Activated T-cell treated with anti-CD3 and anti-CD28 coated beads, Interleukin-2, amount 50 U/mL, for 24 hours (primary cell): ENCODE measurements at regions not wholly inside any gene's neighbourhood (a gene's known extent, or its start where the extent isn't known, plus 50 kb on each side); places are given as distances from the start of the nearest gene placed in this dataset.
"Not testable (repeated sequence)": the region's sequence is repeated elsewhere in the genome, so short reads cannot be mapped to it uniquely, and the experiment has no call there.

Source experiments
- DNase-seq: peaks from one replicate; pipeline ENCODE4 v3.0.0-alpha.2; 2020
- H3K27ac Mint-ChIP-seq: 2 replicates; pipeline ENCODE4 v1.8.0; 2020; ENCODE audit warnings: mild to moderate bottlenecking, mixed read lengths
- H3K27me3 Mint-ChIP-seq: 2 replicates; pipeline ENCODE4 v1.8.0; 2020; ENCODE audit warnings: mixed read lengths
- H3K36me3 Mint-ChIP-seq: 2 replicates; pipeline ENCODE4 v1.8.0; 2020; ENCODE audit warnings: low read depth, mixed read lengths
- H3K4me1 Mint-ChIP-seq: 2 replicates; pipeline ENCODE4 v1.8.0; 2020; ENCODE audit warnings: low read depth, mixed read lengths
- H3K4me3 Mint-ChIP-seq: 2 replicates; pipeline ENCODE4 v1.8.0; 2020; ENCODE audit warnings: mild to moderate bottlenecking, moderate library complexity, mixed read lengths
- H3K9me3 Mint-ChIP-seq: 2 replicates; pipeline ENCODE4 v1.8.0; 2020; ENCODE audit warnings: mixed read lengths

GRCh38 chr5:105057001-105057436 is 1494.4 kb upstream of the NUDT12 start:
- no peaks in the 10 kb centered on the region for H3K4me1 Mint-ChIP-seq
- H3K9me3 Mint-ChIP-seq, result peaks cover 14% of the 10 kb centered on the region
- H3K27me3 Mint-ChIP-seq, result no peaks in the 10 kb centered on the region
- H3K4me3 Mint-ChIP-seq, result no peak overlapping the region
- DNase-seq, result no peak
- H3K27ac Mint-ChIP-seq, result no peak overlapping the region
- H3K36me3 Mint-ChIP-seq, result no peaks in the 10 kb centered on the region

DNA sequence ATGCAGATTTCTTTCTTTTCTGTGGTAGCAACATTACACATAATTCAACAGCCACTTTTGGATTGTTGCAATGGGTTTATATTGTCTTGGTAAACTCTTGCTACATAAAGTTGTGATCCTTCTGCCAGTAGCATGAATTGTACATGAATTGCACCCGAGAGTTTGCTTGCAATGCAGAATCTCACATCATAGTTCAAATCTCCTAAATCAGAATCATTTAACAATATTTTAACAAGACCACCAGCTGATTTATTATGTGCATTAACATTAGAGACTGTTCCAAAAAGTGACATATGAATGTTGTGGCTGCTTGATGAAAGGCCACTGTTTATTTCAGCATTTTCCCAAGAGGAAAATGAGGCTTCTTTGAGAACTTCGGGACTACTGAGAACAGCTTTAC is 1491.8 kb upstream of the NUDT12 start:
- Mint-ChIP-seq H3K4me3 (no peak overlapping the region), H3K27me3 (no peaks in the 10 kb centered on the region), H3K27ac (no peak overlapping the region), H3K36me3 (no peaks in the 10 kb centered on the region), H3K9me3 (peaks cover 15% of the 10 kb centered on the region), H3K4me1 (no peaks in the 10 kb centered on the region)
- no peak for DNase-seq

DNA sequence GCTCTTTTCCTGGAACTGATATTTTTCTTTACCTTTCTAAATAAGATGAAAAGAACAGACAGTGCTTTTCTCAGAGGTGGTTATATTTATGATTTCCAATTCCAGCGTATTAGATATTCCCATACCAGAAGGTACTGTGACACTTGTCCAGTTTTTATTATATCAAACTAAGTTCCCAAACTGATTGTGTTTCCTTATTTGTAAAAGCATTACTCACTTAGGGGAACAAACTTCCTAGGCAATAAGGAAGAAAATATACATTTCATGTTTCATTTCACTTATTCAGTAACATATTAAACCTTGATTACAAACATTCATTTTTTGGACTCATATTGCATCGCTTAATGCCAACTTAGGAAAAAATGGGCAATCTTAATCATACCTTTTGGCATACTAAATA is 1480.0 kb upstream of the NUDT12 start:
- no peaks in the 10 kb centered on the region for H3K36me3 Mint-ChIP-seq
- H3K27me3 Mint-ChIP-seq, result no peaks in the 10 kb centered on the region
- H3K9me3 Mint-ChIP-seq, result peaks cover 10% of the 10 kb centered on the region
- no peaks in the 10 kb centered on the region for H3K4me1 Mint-ChIP-seq
- no peak overlapping the region for H3K27ac Mint-ChIP-seq
- no peak overlapping the region for H3K4me3 Mint-ChIP-seq
- no peak for DNase-seq

DNA sequence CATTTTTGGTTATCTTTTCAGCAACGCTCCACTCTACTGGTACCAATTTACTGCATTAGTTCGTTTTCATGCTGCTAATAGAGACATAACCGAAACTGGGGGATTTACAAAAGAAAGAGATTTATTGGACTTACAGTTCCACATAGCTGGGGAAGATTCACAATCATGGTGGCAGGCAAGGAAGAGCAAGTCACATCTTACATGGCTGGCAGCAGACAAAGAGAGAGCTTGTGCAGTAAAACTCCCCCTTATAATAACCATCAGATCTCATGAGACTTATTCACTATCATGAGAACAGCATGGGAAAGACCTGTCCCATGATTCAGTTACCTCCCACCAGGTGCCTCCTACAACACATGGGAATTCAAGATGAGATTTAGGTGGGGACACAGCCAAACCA is 1474.2 kb upstream of the NUDT12 start:
- DNase-seq, H3K27me3 Mint-ChIP-seq, H3K36me3 Mint-ChIP-seq, H3K4me1 Mint-ChIP-seq, H3K4me3 Mint-ChIP-seq, H3K27ac Mint-ChIP-seq: not testable (repeated sequence)
- peaks cover 19% of the 10 kb centered on the region for H3K9me3 Mint-ChIP-seq

DNA sequence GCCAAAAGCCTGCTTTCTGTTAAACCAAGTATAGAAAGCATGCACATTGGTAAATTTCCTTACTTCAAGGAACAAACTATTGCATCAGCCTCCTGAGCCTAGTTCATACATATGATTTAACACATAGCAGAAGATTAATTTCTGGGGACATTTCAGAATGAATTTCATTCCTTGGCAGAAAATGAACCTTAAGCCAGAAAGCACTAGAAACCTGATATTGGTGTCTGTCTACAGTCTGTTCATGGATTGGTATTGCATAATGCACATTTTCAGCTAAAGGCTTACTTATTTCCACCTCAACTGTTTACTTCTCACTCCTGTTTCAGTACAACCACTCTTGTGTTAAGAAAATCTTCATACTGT is 1471.8 kb upstream of the NUDT12 start:
- no peaks in the 10 kb centered on the region for H3K4me1 Mint-ChIP-seq
- no peak for DNase-seq
- peaks cover 15% of the 10 kb centered on the region for H3K9me3 Mint-ChIP-seq
- H3K36me3 Mint-ChIP-seq, result no peaks in the 10 kb centered on the region
- no peaks in the 10 kb centered on the region for H3K27me3 Mint-ChIP-seq
- no peak overlapping the region for H3K27ac Mint-ChIP-seq
- H3K4me3 Mint-ChIP-seq, result no peak overlapping the region

GRCh38 chr5:105033637-105034400 is 1471.2 kb upstream of the NUDT12 start:
- Mint-ChIP-seq H3K4me3 (no peak overlapping the region), H3K9me3 (peaks cover 13% of the 10 kb centered on the region), H3K4me1 (no peaks in the 10 kb centered on the region), H3K36me3 (no peaks in the 10 kb centered on the region), H3K27ac (no peak overlapping the region), H3K27me3 (no peaks in the 10 kb centered on the region)
- no peak for DNase-seq

DNA sequence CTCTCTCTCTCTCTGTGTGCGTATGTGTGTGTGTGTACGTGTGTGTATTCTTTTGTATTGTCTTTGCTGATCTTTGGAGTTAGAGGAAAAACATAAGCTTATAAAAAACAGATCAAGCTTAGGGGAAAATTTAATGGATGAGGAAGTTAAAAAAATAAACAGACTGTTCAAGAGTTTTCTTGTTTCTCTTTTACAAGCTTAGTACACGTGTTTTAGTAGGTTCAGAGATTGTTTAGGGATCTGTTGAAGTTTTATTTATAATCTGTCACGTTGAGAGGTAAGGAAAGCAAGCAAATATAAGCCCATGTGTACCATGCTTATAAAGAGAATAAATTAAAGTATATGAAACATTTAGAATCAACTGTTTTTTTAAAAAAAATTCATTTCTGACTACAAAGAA is 1470.3 kb upstream of the NUDT12 start:
- Mint-ChIP-seq H3K9me3 (peaks cover 13% of the 10 kb centered on the region), H3K27ac (no peak overlapping the region), H3K27me3 (no peaks in the 10 kb centered on the region), H3K36me3 (no peaks in the 10 kb centered on the region), H3K4me1 (no peaks in the 10 kb centered on the region), H3K4me3 (no peak overlapping the region)
- DNase-seq, result no peak

DNA sequence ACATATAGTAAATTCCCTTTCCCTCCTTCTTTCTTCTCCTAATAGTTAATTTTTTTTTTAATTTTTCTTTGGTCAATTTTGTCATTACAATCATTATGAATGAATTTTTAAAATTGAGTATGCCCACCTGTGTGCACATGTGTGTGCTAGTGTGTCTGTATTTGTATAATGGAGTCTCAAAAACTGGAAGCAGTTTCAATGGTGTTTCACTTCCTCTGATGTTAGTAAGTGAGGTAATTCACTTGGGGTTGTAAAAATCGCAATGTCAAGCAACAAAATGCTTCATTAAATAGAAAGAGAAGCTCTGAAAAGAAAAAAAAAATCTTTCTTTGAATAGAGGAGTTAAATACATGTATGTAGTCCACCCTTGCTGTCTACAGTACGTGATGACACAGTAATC is 1467.6 kb upstream of the NUDT12 start:
- no peaks in the 10 kb centered on the region for H3K36me3 Mint-ChIP-seq

GRCh38 chr5:105015098-105015497 is 1452.5 kb upstream of the NUDT12 start:
- Mint-ChIP-seq H3K4me1 (no peaks in the 10 kb centered on the region), H3K27me3 (no peaks in the 10 kb centered on the region), H3K27ac (no peak overlapping the region), H3K9me3 (peaks cover 5% of the 10 kb centered on the region), H3K36me3 (no peaks in the 10 kb centered on the region), H3K4me3 (no peak overlapping the region)
- no peak for DNase-seq

More for the DNA sequence above, 1467.6 kb upstream of the NUDT12 start:
- H3K27ac Mint-ChIP-seq, result no peak overlapping the region
- no peak overlapping the region for H3K4me3 Mint-ChIP-seq
- H3K4me1 Mint-ChIP-seq, result no peaks in the 10 kb centered on the region
- no peak for DNase-seq
- no peaks in the 10 kb centered on the region for H3K27me3 Mint-ChIP-seq
- H3K9me3 Mint-ChIP-seq, result peaks cover 12% of the 10 kb centered on the region

GRCh38 chr5:104998572-104998971 is 1436.0 kb upstream of the NUDT12 start:
- peaks cover 13% of the 10 kb centered on the region for H3K9me3 Mint-ChIP-seq
- H3K4me3 Mint-ChIP-seq, result no peak overlapping the region
- no peaks in the 10 kb centered on the region for H3K36me3 Mint-ChIP-seq

GRCh38 chr5:104998169-104998568 is 1435.6 kb upstream of the NUDT12 start:
- Mint-ChIP-seq H3K27me3 (no peaks in the 10 kb centered on the region), H3K27ac (no peak overlapping the region), H3K9me3 (peaks cover 12% of the 10 kb centered on the region), H3K36me3 (no peaks in the 10 kb centered on the region), H3K4me3 (no peak overlapping the region), H3K4me1 (no peaks in the 10 kb centered on the region)
- no peak for DNase-seq

More at GRCh38 chr5:104998572-104998971, 1436.0 kb upstream of the NUDT12 start:
- Mint-ChIP-seq H3K4me1 (no peaks in the 10 kb centered on the region), H3K27ac (no peak overlapping the region), H3K27me3 (no peaks in the 10 kb centered on the region)
- DNase-seq, result no peak

GRCh38 chr5:104987074-104987473 is 1424.5 kb upstream of the NUDT12 start:
- H3K27me3 Mint-ChIP-seq, result no peaks in the 10 kb centered on the region
- peaks cover 20% of the 10 kb centered on the region for H3K9me3 Mint-ChIP-seq
- no peak overlapping the region for H3K4me3 Mint-ChIP-seq
- no peaks in the 10 kb centered on the region for H3K4me1 Mint-ChIP-seq
- no peak overlapping the region for H3K27ac Mint-ChIP-seq
- DNase-seq, result no peak
- no peaks in the 10 kb centered on the region for H3K36me3 Mint-ChIP-seq

DNA sequence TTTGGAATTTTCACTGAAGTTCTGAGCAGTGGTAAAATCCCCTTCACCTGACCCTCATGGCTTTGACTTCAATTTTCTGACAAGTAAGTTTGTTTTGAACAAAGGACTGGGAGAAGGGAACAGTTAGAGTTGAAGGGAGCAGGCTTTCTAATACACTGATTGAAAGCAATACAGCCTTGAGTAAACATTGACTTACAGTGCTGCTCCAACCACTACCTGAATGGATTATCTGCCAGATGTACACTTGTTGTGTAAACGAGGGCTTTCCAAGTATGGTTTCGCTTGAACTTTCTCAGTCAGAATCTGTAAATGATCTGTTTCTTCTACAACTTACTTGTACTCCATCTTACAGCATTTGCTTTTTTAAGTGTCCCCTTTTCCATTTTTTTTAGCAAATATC is 1414.9 kb upstream of the NUDT12 start:
- H3K4me1 Mint-ChIP-seq, result no peaks in the 10 kb centered on the region
- peaks cover 32% of the 10 kb centered on the region for H3K9me3 Mint-ChIP-seq
- H3K4me3 Mint-ChIP-seq, result no peak overlapping the region
- H3K36me3 Mint-ChIP-seq, result no peaks in the 10 kb centered on the region
- no peak overlapping the region for H3K27ac Mint-ChIP-seq
- no peak for DNase-seq
- H3K27me3 Mint-ChIP-seq, result no peaks in the 10 kb centered on the region

- Mint-ChIP-seq H3K27ac (no peak overlapping the region), H3K27me3 (no peaks in the 10 kb centered on the region), H3K36me3 (no peaks in the 10 kb centered on the region), H3K4me3 (no peak overlapping the region), H3K4me1 (no peaks in the 10 kb centered on the region), H3K9me3 (peaks cover 11% of the 10 kb centered on the region)
- DNase-seq, result no peak
Observed at GRCh38 chr5:104967806-104968410, 1405.3 kb upstream of the NUDT12 start.

DNA sequence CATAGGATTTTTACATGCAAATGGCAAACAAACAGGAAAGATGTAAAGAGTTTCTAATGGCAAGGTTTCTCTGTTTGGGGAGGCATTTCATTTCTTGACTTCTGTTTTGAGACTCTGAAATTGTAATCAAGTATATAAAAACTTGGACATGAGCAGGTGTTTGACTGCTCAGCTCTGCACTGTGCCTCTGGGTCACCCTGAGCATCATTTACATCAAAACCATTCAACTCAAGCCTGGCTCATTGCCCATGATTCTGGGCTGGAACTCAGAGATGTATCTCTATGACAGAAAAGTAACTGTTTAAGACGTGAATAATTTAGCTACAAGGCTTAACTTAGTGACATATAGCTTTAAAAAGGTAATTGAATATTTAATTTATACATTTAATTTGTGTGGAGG is 1402.4 kb upstream of the NUDT12 start:
- H3K27me3 Mint-ChIP-seq, result no peaks in the 10 kb centered on the region
- no peak overlapping the region for H3K27ac Mint-ChIP-seq

More for the DNA sequence above, 1402.4 kb upstream of the NUDT12 start:
- peaks cover 12% of the 10 kb centered on the region for H3K9me3 Mint-ChIP-seq
- no peaks in the 10 kb centered on the region for H3K4me1 Mint-ChIP-seq
- no peak overlapping the region for H3K4me3 Mint-ChIP-seq
- H3K36me3 Mint-ChIP-seq, result no peaks in the 10 kb centered on the region
- no peak for DNase-seq
